A204.1 (cell line): ENCODE measurements at regions not wholly inside any gene's neighbourhood (a gene's known extent, or its start where the extent isn't known, plus 50 kb on each side); places are given as distances from the start of the nearest gene placed in this dataset.

Source experiments
- FAIRE-seq: peaks from 2 replicates; lab custom pipeline; 2012; peaks lifted over from hg19 to GRCh38; lab: Jason Lieb, UNC

- FAIRE-seq, result no peak
Observed at GRCh38 chr18:39647627-39648534, 2082.3 kb upstream of the CELF4 start.

GRCh38 chr18:39638224-39638623 lies 2072.6 kb upstream of the CELF4 start:
- FAIRE-seq, result no peak

GRCh38 chr18:39636931-39637330 lies 2071.3 kb upstream of the CELF4 start:
- FAIRE-seq, result no peak

- no peak for FAIRE-seq
Observed at GRCh38 chr18:39635966-39636365, 2070.4 kb upstream of the CELF4 start.

- FAIRE-seq, result no peak
Observed at GRCh38 chr18:39635192-39635591, 2069.6 kb upstream of the CELF4 start.

GRCh38 chr18:39627936-39628335 lies 2062.3 kb upstream of the CELF4 start:
- no peak for FAIRE-seq

GRCh38 chr18:39624961-39625360 lies 2059.4 kb upstream of the CELF4 start:
- FAIRE-seq, result no peak

GRCh38 chr18:39622431-39622830 lies 2056.8 kb upstream of the CELF4 start:
- FAIRE-seq, result no peak

GRCh38 chr18:39620551-39621168 lies 2055.1 kb upstream of the CELF4 start:
- no peak for FAIRE-seq

- no peak for FAIRE-seq
Observed at GRCh38 chr18:39618265-39619003, 2052.8 kb upstream of the CELF4 start.

GRCh38 chr18:39611381-39612100 lies 2045.9 kb upstream of the CELF4 start:
- no peak for FAIRE-seq

GRCh38 chr18:39607034-39607433 lies 2041.4 kb upstream of the CELF4 start:
- FAIRE-seq, result no peak

GRCh38 chr18:39604836-39605235 lies 2039.2 kb upstream of the CELF4 start:
- no peak for FAIRE-seq

- FAIRE-seq, result no peak
Observed at GRCh38 chr18:39602131-39602530, 2036.5 kb upstream of the CELF4 start.

GRCh38 chr18:39600894-39601293 lies 2035.3 kb upstream of the CELF4 start:
- no peak for FAIRE-seq

- FAIRE-seq, result no peak
Observed at GRCh38 chr18:39599251-39599650, 2033.7 kb upstream of the CELF4 start.

GRCh38 chr18:39596891-39597290 lies 2031.3 kb upstream of the CELF4 start:
- no peak for FAIRE-seq

GRCh38 chr18:39596221-39596620 lies 2030.6 kb upstream of the CELF4 start:
- no peak for FAIRE-seq

GRCh38 chr18:39594206-39594605 lies 2028.6 kb upstream of the CELF4 start:
- FAIRE-seq, result no peak

- FAIRE-seq, result no peak
Observed at GRCh38 chr18:39591649-39592048, 2026.1 kb upstream of the CELF4 start.

- FAIRE-seq, result no peak
Observed at GRCh38 chr18:39589496-39589895, 2023.9 kb upstream of the CELF4 start.

GRCh38 chr18:39587586-39587985 lies 2022.0 kb upstream of the CELF4 start:
- FAIRE-seq, result peak; percentile 48
